ENCODE measurements at regions not wholly inside any gene's neighbourhood (a gene's known extent, or its start where the extent isn't known, plus 50 kb on each side); places are given as distances from the start of the nearest gene placed in this dataset.

- in situ Hi-C loops (cut with MboI; ENCODE audit: low sequenced_read_pairs, unreplicated experiment) = no loop called here
- DNase-seq (ENCODE audit: low spot score) = no peak
- TF ChIP-seq CTCF (IDR thresholded peaks at IDR 0.05; ENCODE audit: borderline replicate concordance, control extremely low read depth, extremely low read depth, insufficient read depth, missing control alignments) = no peak
Measured at GRCh38 chr9:73761905-73762304, 610.2 kb downstream of the ANXA1 start.

- TF ChIP-seq CTCF (IDR thresholded peaks at IDR 0.05; ENCODE audit: borderline replicate concordance, control extremely low read depth, extremely low read depth, insufficient read depth, missing control alignments) = no peak
- in situ Hi-C loops (cut with MboI; ENCODE audit: low sequenced_read_pairs, unreplicated experiment) = no loop called here
- no peak for DNase-seq (ENCODE audit: low spot score)
Measured at GRCh38 chr9:73773896-73774295, 622.2 kb downstream of the ANXA1 start.

- in situ Hi-C loops (cut with MboI; ENCODE audit: low sequenced_read_pairs, unreplicated experiment) = no loop called here
- no peak for TF ChIP-seq CTCF (IDR thresholded peaks at IDR 0.05; ENCODE audit: borderline replicate concordance, control extremely low read depth, extremely low read depth, insufficient read depth, missing control alignments)
- DNase-seq (ENCODE audit: low spot score) = no peak
Measured at GRCh38 chr9:73775757-73776156, 624.1 kb downstream of the ANXA1 start.

GRCh38 chr9:73780916-73781315 lies 629.3 kb downstream of the ANXA1 start:
- TF ChIP-seq CTCF (IDR thresholded peaks at IDR 0.05; ENCODE audit: borderline replicate concordance, control extremely low read depth, extremely low read depth, insufficient read depth, missing control alignments) = no peak
- no peak for DNase-seq (ENCODE audit: low spot score)
- in situ Hi-C loops (cut with MboI; ENCODE audit: low sequenced_read_pairs, unreplicated experiment) = no loop called here

- in situ Hi-C loops (cut with MboI; ENCODE audit: low sequenced_read_pairs, unreplicated experiment) = no loop called here
- no peak for TF ChIP-seq CTCF (IDR thresholded peaks at IDR 0.05; ENCODE audit: borderline replicate concordance, control extremely low read depth, extremely low read depth, insufficient read depth, missing control alignments)
- no peak for DNase-seq (ENCODE audit: low spot score)
Measured at GRCh38 chr9:73782166-73782565, 630.5 kb downstream of the ANXA1 start.

- in situ Hi-C loops (cut with MboI; ENCODE audit: low sequenced_read_pairs, unreplicated experiment) = no loop called here
- DNase-seq (ENCODE audit: low spot score) = no peak
- no peak for TF ChIP-seq CTCF (IDR thresholded peaks at IDR 0.05; ENCODE audit: borderline replicate concordance, control extremely low read depth, extremely low read depth, insufficient read depth, missing control alignments)
Measured at GRCh38 chr9:73799446-73799845, 647.8 kb downstream of the ANXA1 start.

- no peak for DNase-seq (ENCODE audit: low spot score)
- in situ Hi-C loops (cut with MboI; ENCODE audit: low sequenced_read_pairs, unreplicated experiment) = no loop called here
- TF ChIP-seq CTCF (IDR thresholded peaks at IDR 0.05; ENCODE audit: borderline replicate concordance, control extremely low read depth, extremely low read depth, insufficient read depth, missing control alignments) = no peak
Measured at GRCh38 chr9:73805111-73805510, 653.4 kb downstream of the ANXA1 start.
